GM12878 (cell line): ENCODE measurements at regions not wholly inside any gene's neighbourhood (a gene's known extent, or its start where the extent isn't known, plus 50 kb on each side); places are given as distances from the start of the nearest gene placed in this dataset.

ENCODE experiments used
- ATAC-seq: fragments of 200-7000 bp; cut with Tn5 transposase; 3 replicates; pipeline ENCODE4 v1.9.1; 2020; ENCODE audit warnings: mild to moderate bottlenecking, moderate library complexity
- BruUV-seq: library from RNA; stranded (reverse); fragments of 400-500 nt; replicated peaks from 2 replicates; lab custom pipeline; 2021; lab: Mats Ljungman, UMichigan
- CTCF ChIA-PET: fragments of 300-600 bp; sonication (Branson Sonifier 250); formaldehyde crosslinking; extraction: SDS; loops from one replicate; lab custom pipeline; 2021; ENCODE audit warnings: inconsistent platforms; lab: Yijun Ruan, JAX
- POLR2A ChIA-PET: fragments of 350-600 bp; formaldehyde crosslinking; extraction: SDS; loops from one replicate; lab custom pipeline; 2021; ENCODE audit warnings: inconsistent platforms; lab: Charles Lee
- RAD21 ChIA-PET: fragments of 300-600 bp; sonication (Branson Sonifier 250); formaldehyde crosslinking; loops from one replicate; lab custom pipeline; 2023; ENCODE audit warnings: antibody characterized with exemption; ENCODE audit not compliant: unreplicated experiment; lab: Charles Lee
- SMC1A ChIA-PET: fragments of 300-600 bp; sonication (Branson Sonifier 250); formaldehyde crosslinking; loops from one replicate; lab custom pipeline; 2023; ENCODE audit not compliant: unreplicated experiment, uncharacterized antibody; lab: Charles Lee
- DNase-seq: peaks from one replicate; pipeline ENCODE4 v3.0.0-alpha.2; 2011; ENCODE audit warnings: low read depth, low spot score
- FAIRE-seq: peaks from 3 replicates; lab custom pipeline; 2011; peaks lifted over from hg19 to GRCh38; lab: Jason Lieb, UNC
- H2AFZ ChIP-seq: 2 replicates; pipeline ENCODE4 v1.6.0; 2011; ENCODE audit warnings: low read depth, low read length, control low read depth; ENCODE audit not compliant: control insufficient read depth
- H3K27ac ChIP-seq: 2 replicates; pipeline ENCODE4 v1.5.1; 2011; ENCODE audit warnings: control low read depth; ENCODE audit not compliant: control insufficient read depth, insufficient read depth
- H3K27me3 ChIP-seq, 2 experiments: replicated peaks in 1 of 2; 2 replicates each; pipeline versions ENCODE4 v1.6.0 to v1.6.1; 2011; ENCODE audit warnings: low read length in 1 of 2; ENCODE audit not compliant: control insufficient read depth in 2 of 2, insufficient read depth in 2 of 2
- H3K36me3 ChIP-seq, 2 experiments: 2 replicates each; pipeline ENCODE4 v1.5.1; 2011; ENCODE audit warnings: low read length in 1 of 2; ENCODE audit not compliant: control insufficient read depth in 2 of 2, insufficient read depth in 2 of 2
- H3K4me1 ChIP-seq: 2 replicates; pipeline ENCODE4 v1.6.1; 2011; ENCODE audit warnings: mild to moderate bottlenecking, low read length, moderate library complexity, mixed read lengths; ENCODE audit not compliant: control insufficient read depth, insufficient read depth
- H3K4me2 ChIP-seq: 2 replicates; pipeline ENCODE4 v1.6.0; 2011; ENCODE audit warnings: control low read depth; ENCODE audit not compliant: control insufficient read depth, insufficient read depth
- H3K4me3 ChIP-seq: fragments of 200-600 bp; sonication (generic); 2 replicates; pipeline ENCODE4 v1.5.1; 2016
- H3K79me2 ChIP-seq: 2 replicates; pipeline ENCODE4 v1.6.0; 2011; ENCODE audit warnings: low read length; ENCODE audit not compliant: control insufficient read depth, insufficient read depth
- H3K9ac ChIP-seq: 2 replicates; pipeline ENCODE4 v1.8.0; 2011; ENCODE audit warnings: low read length, control low read depth, mixed read lengths; ENCODE audit not compliant: control insufficient read depth, insufficient read depth
- H3K9me3 ChIP-seq: replicated peaks from 3 replicates; pipeline ENCODE4 v1.5.1; 2011; ENCODE audit warnings: mild to moderate bottlenecking, low read length; ENCODE audit not compliant: control insufficient read depth, insufficient read depth
- H4K20me1 ChIP-seq: 2 replicates; pipeline ENCODE4 v1.6.0; 2011; ENCODE audit not compliant: control insufficient read depth, insufficient read depth
- BMI1 ChIP-seq: fragments of 450-650 bp; IDR thresholded peaks from 2 replicates; pipeline ENCODE4 v1.6.1; 2016; ENCODE audit warnings: mild to moderate bottlenecking, moderate library complexity, borderline replicate concordance
- JUNB ChIP-seq: IDR thresholded peaks from 2 replicates; pipeline ENCODE4 v1.6.1; 2016; ENCODE audit warnings: antibody characterized with exemption, mild to moderate bottlenecking
- NR2C1 ChIP-seq: fragments of 450-650 bp; IDR thresholded peaks from 2 replicates; pipeline ENCODE4 v1.6.1; 2017; ENCODE audit warnings: antibody characterized with exemption, mild to moderate bottlenecking, moderate library complexity
- POU2F2 ChIP-seq: IDR thresholded peaks from 3 replicates; pipeline ENCODE4 v1.6.1; 2011; ENCODE audit warnings: low read depth, mild to moderate bottlenecking, low read length, borderline replicate concordance
- RBBP5 ChIP-seq: fragments of 200-600 bp; sonication (generic); conservative IDR thresholded peaks from 2 replicates; pipeline ENCODE4 v1.6.1; 2016
- SMAD1 ChIP-seq: fragments of 450-650 bp; IDR thresholded peaks from 2 replicates; pipeline ENCODE4 v1.6.1; 2018; ENCODE audit warnings: mild to moderate bottlenecking, low read depth; ENCODE audit not compliant: partially characterized antibody
- SMC3 ChIP-seq: IDR thresholded peaks from 2 replicates; pipeline ENCODE4 v1.6.1; 2011; ENCODE audit warnings: low read length, improper control_type of control experiment, borderline replicate concordance
- SPI1 ChIP-seq: IDR thresholded peaks from 2 replicates; pipeline ENCODE4 v1.6.1; 2011; ENCODE audit warnings: low read depth, mild to moderate bottlenecking, low read length, moderate library complexity, borderline replicate concordance; ENCODE audit not compliant: insufficient read depth
- WGBS: methylation state at CpG from one replicate; pipeline ENCODE4 v1.1.6; 2016; ENCODE audit warnings: low lambda C conversion rate; ENCODE audit not compliant: insufficient replicate concordance, insufficient coverage; ENCODE audit errors: missing lambda C conversion rate; 5-methylcytosine and 5-hydroxymethylcytosine counted together
- in situ Hi-C: fragments of 300-500 bp; cut with MboI; formaldehyde crosslinking; loops from 9 replicates; pipeline ENCODE4 v1.14.3; 2018; ENCODE audit warnings: mixed read lengths
- intact Hi-C: fragments of 100-400 bp; cut with micrococcal nuclease; formaldehyde crosslinking; loops from one replicate; pipeline ENCODE4 v1.14.2; 2022; ENCODE audit not compliant: unreplicated experiment
- TF ChIP-seq, protein P1 (sequence below): fragments of 450-650 bp; IDR thresholded peaks from 2 replicates; pipeline ENCODE4 v1.6.1; 2017; ENCODE audit warnings: mild to moderate bottlenecking, moderate library complexity

DNA sequence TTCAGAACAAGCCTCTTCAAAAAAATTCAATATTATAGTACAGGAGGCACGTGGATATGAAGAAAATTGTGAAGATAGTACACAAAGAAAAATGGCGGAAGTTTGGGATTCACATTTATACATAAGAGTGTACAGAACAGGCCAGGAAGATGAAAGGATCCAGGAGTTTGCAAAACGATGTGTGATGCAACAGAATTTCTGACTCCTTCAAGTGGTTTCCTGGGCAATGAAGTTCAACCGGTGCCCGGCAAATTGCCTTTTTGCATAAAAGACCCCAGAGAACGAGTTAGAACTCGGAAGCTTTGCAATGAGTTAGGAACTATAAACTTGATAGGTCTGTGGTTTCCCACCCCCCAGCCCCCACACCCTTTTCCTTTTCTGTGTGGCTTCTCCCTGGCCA is 189.1 kb downstream of the SALL1 start:
- ChIA-PET POLR2A (no interaction called here), CTCF (no interaction called here), RAD21 (no interaction called here), SMC1A (no interaction called here)
- no peak for DNase-seq
- ATAC-seq, result no peak
- H3K27me3 ChIP-seq, result no peaks in the 10 kb centered on the region
- no peaks in the 10 kb centered on the region for H3K79me2 ChIP-seq
- no TSS peak for BruUV-seq
- H3K27ac ChIP-seq, result no peak overlapping the region
- H3K36me3 ChIP-seq, result no peaks in the 10 kb centered on the region
- no peaks in the 10 kb centered on the region for H4K20me1 ChIP-seq
- intact Hi-C loops (no loop called here), in situ Hi-C loops (no loop called here)
- H3K9me3 ChIP-seq, result no peaks in the 10 kb centered on the region
- 21% methylated on average over 7 of the region's 7 CpGs for WGBS
- H3K4me1 ChIP-seq, result no peaks in the 10 kb centered on the region
- TF ChIP-seq JUNB (no peak), NR2C1 (no peak), RBBP5 (no peak), SMAD1 (no peak), SMC3 (no peak), SPI1 (no peak), POU2F2 (no peak), BMI1 (no peak)
- TF ChIP-seq, protein P1, sequence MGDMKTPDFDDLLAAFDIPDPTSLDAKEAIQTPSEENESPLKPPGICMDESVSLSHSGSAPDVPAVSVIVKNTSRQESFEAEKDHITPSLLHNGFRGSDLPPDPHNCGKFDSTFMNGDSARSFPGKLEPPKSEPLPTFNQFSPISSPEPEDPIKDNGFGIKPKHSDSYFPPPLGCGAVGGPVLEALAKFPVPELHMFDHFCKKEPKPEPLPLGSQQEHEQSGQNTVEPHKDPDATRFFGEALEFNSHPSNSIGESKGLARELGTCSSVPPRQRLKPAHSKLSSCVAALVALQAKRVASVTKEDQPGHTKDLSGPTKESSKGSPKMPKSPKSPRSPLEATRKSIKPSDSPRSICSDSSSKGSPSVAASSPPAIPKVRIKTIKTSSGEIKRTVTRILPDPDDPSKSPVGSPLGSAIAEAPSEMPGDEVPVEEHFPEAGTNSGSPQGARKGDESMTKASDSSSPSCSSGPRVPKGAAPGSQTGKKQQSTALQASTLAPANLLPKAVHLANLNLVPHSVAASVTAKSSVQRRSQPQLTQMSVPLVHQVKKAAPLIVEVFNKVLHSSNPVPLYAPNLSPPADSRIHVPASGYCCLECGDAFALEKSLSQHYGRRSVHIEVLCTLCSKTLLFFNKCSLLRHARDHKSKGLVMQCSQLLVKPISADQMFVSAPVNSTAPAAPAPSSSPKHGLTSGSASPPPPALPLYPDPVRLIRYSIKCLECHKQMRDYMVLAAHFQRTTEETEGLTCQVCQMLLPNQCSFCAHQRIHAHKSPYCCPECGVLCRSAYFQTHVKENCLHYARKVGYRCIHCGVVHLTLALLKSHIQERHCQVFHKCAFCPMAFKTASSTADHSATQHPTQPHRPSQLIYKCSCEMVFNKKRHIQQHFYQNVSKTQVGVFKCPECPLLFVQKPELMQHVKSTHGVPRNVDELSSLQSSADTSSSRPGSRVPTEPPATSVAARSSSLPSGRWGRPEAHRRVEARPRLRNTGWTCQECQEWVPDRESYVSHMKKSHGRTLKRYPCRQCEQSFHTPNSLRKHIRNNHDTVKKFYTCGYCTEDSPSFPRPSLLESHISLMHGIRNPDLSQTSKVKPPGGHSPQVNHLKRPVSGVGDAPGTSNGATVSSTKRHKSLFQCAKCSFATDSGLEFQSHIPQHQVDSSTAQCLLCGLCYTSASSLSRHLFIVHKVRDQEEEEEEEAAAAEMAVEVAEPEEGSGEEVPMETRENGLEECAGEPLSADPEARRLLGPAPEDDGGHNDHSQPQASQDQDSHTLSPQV, result no peak
- FAIRE-seq, result no peak
- no peak overlapping the region for H3K4me2 ChIP-seq
- H2AFZ ChIP-seq, result no peak overlapping the region
- no peak overlapping the region for H3K9ac ChIP-seq
- no peak overlapping the region for H3K4me3 ChIP-seq
